ENCODE measurements at regions not wholly inside any gene's neighbourhood (a gene's known extent, or its start where the extent isn't known, plus 50 kb on each side); places are given as distances from the start of the nearest gene placed in this dataset.

DNA sequence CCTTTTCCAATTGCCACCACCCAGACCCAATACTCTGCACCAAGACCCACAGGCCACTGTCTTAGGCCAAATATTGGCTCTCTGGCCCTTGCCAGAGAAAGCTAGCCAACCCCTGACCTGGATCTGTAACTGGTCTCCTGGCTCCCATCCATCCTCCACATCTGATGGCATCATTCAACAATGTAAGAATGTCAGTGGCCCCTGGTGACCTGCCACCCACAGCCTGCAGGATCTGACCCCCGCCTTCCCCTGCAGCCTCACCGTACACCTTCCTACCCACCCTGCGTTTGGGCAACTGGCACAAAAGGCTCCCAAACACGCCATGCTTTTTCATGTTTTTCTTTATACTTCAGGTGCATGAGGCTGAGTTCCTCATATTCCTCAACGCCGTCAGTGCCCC, 60.0 kb upstream of the ASAP2 start:
- TF ChIP-seq GLIS3 (CRISPR knock-in tag; IDR thresholded peaks at IDR 0.05) (no peak), ZNF565 (CRISPR knock-in tag; conservative IDR thresholded peaks at IDR 0.05; ENCODE audit: low read depth) (no peak), TOX (CRISPR knock-in tag; IDR thresholded peaks at IDR 0.05; ENCODE audit: borderline replicate concordance) (no peak)
- TF ChIP-seq, protein P1, sequence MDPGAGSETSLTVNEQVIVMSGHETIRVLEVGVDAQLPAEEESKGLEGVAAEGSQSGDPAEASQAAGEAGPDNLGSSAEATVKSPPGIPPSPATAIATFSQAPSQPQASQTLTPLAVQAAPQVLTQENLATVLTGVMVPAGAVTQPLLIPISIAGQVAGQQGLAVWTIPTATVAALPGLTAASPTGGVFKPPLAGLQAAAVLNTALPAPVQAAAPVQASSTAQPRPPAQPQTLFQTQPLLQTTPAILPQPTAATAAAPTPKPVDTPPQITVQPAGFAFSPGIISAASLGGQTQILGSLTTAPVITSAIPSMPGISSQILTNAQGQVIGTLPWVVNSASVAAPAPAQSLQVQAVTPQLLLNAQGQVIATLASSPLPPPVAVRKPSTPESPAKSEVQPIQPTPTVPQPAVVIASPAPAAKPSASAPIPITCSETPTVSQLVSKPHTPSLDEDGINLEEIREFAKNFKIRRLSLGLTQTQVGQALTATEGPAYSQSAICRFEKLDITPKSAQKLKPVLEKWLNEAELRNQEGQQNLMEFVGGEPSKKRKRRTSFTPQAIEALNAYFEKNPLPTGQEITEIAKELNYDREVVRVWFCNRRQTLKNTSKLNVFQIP (CRISPR knock-in tag; IDR thresholded peaks at IDR 0.05; ENCODE audit: borderline replicate concordance, low read depth) = no peak
